GM23248 (cell line): ENCODE measurements at regions not wholly inside any gene's neighbourhood (a gene's known extent, or its start where the extent isn't known, plus 50 kb on each side); places are given as distances from the start of the nearest gene placed in this dataset.

Experiments
- EZH2 ChIP-seq: fragments of 200-600 bp; sonication (generic); IDR thresholded peaks from 2 replicates; pipeline ENCODE4 v1.6.1; 2018; ENCODE audit warnings: antibody characterized with exemption, mild to moderate bottlenecking; ENCODE audit not compliant: insufficient read depth, poor library complexity, severe bottlenecking
- EZH2phosphoT487 ChIP-seq: fragments of 200-600 bp; sonication (generic); IDR thresholded peaks from 2 replicates; pipeline ENCODE4 v1.6.1; 2018; ENCODE audit warnings: antibody characterized with exemption, moderate library complexity, mild to moderate bottlenecking, low read depth; ENCODE audit not compliant: insufficient read depth

GRCh38 chr10:78859769-78860168, 209.0 kb upstream of the ZMIZ1 start:
- no peak for TF ChIP-seq EZH2
- no peak for TF ChIP-seq EZH2phosphoT487
